NCI-H345 treated with DMSO at 0.1 percent for 48 hours (cell line): ENCODE measurements at regions not wholly inside any gene's neighbourhood (a gene's known extent, or its start where the extent isn't known, plus 50 kb on each side); places are given as distances from the start of the nearest gene placed in this dataset.
"Not testable (repeated sequence)": the region's sequence is repeated elsewhere in the genome, so short reads cannot be mapped to it uniquely, and the experiment has no call there.

Experiments
- DNase-seq: peaks from one replicate; lab custom pipeline; 2025; ENCODE audit not compliant: unreplicated experiment; lab: John Stamatoyannopoulos, UW

- DNase-seq = no peak
These were observed 96.1 kb downstream of the DAD1 start for GRCh38 chr14:22492622-22493542.

GRCh38 chr14:22491683-22492621 lies 97.1 kb downstream of the DAD1 start:
- no peak for DNase-seq

DNA sequence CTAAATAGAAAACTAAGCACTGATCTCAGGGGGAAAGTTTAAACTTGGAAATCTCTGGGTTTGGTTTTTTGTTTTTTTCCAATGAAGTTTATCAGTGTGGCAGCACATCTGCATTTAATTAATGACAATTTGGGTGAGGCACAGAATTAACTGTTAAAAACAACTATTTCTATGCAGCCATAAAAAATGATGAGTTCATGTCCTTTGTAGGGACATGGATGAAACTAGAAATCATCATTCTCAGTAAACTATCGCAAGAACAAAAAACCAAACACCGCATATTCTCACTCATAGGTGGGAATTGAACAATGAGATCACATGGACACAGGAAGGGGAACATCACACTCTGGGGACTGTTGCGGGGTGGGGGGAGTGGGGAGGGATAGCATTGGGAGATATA lies 98.0 kb downstream of the DAD1 start:
- DNase-seq = not testable (repeated sequence)

DNA sequence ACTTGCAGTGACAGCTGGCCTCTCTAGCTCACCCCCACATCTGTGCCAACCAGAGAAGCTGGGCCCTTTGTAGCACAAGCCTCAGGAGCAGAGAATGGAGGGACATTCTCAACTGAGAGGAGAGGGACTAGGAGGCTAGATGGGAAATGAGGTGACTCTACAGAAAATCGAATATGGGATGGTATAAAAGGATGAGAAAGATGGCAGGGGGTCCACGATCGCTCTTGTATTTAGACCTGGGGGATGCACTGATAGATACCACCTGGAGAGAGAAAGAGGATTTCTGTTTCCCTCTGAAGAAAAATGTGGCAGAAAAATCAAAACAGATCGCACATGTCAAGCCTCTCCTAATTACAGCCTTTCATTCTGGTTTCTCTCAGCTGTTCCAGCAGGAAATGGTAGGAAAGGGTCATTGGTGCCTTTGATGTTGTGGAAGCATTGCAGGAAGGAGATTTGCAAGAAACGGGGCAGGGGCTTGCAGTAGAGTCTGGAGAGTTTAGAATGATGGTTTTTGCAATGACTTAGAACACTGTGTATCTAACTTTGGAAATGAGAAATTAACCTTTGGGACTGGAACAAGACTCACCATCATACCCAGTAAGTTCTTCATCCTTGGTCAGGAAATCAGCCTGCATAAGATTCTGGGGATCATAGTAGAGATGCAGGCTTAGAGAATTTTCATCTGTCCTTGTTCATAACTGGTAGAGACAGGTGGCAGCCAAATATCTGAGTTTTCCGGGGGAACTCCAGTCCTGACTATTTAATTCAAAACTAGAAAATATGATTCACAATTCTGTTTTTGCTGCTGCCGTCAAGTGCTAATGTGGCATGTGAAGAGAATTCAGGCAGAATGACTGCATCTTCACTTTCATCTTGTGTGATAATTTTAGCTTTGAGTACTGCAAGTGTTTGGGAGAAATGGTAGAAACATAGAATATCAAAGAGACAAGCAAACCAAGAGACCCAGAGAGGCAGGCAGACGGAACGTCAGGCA lies 98.8 kb downstream of the DAD1 start:
- no peak for DNase-seq

- DNase-seq = no peak
These were observed 99.8 kb downstream of the DAD1 start for GRCh38 chr14:22489244-22489545.

- no peak for DNase-seq
These were observed 100.3 kb downstream of the DAD1 start for GRCh38 chr14:22488522-22489243.

DNA sequence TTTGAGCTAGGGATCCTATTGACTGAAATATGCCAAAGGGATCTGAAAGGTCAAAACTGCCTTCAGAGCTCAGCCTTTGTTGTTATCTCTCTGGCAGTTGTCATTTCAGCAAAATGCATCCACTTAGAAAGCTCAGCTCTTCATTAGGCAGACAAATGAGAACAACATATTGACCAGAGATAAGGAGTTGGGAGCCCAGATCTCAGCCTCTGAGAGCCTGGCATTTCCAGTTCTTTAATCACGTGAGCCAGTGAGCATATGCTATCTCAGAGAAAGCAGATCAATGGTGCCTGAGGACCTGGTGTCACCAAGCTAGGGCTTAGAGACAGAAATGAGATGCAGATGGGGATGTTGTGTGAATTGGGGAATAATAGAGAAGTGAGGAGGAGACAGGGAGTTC lies 101.1 kb downstream of the DAD1 start:
- no peak for DNase-seq

DNA sequence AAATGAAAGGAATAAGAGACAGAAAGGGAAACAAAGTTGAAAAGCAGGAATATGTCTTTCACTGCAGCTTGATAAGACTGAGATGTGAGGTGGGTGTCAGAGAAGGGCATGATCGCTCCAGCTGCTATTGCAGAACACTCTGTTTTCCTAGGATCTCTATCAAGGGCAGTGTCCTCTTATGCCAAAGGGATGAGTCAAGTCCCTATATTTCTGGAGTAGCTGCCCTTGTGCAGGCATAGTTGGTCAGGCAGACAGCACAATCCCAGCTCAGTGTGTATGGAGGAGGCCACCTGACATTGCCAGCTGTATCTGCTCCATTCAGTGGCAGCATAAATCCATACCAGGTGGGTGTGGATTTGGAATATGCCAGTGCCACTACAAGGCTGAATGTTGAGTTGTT lies 101.6 kb downstream of the DAD1 start:
- no peak for DNase-seq

DNA sequence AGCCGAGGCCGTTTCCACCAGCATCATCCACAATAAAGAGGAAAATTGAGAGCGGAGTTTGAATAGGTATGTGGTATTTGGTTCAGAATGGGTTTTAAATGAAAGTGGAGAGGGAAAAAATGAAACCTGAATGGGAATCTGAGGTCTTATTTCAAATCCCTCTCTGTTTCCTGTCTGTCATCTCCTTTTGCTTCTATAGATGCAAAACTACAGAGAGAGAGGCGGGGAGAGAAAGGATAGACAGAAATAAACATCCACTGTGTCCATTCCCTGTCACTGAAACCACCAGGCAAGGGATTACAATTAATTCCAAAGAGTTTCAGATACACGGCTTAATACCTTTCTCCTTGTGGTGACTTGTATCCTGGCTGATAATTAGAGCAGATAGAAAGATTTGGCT lies 102.3 kb downstream of the DAD1 start:
- no peak for DNase-seq

- DNase-seq = no peak
These were observed 103.4 kb downstream of the DAD1 start for GRCh38 chr14:22485649-22486048.

DNA sequence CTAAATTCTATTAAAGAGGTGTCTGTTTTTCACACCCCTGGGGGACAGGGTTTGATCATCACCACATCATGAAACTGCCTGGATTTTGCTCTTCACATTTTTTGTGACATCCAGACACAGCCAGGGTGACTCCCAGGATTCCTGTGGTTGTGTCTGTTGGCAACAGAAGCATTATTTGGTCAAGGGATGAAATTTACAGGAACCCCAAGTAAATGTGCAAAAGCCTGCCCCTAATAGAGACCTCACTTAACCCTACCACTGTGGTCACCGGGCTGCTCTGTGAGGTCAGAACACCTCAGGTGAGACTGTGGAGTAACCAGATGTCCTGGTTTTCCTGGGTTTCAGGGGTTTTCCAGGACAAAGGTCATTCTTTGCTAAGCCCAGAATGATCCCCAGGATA lies 103.8 kb downstream of the DAD1 start:
- DNase-seq = no peak

DNA sequence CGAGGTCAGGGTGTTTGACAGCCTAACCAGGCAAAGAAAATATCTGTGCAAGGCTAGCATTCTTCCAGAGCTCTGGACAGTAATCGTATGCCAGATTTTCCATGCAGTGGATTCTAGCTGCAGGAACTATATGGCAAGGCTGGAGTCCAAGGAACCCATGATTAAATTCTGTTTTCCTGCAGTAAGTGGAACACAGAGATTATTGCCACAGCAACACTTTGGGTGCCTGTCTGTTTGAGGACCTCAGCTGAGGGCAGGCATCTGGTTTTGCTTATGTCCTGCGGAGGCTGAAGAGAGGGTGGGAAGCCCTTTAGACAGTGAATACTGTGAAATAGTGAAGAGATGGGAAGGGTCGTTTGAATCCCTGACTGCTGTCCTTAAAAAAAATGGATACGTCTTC lies 104.4 kb downstream of the DAD1 start:
- DNase-seq = no peak

GRCh38 chr14:22483863-22484593 lies 105.0 kb downstream of the DAD1 start:
- no peak for DNase-seq

GRCh38 chr14:22482782-22483553 lies 106.1 kb downstream of the DAD1 start:
- DNase-seq = no peak

DNA sequence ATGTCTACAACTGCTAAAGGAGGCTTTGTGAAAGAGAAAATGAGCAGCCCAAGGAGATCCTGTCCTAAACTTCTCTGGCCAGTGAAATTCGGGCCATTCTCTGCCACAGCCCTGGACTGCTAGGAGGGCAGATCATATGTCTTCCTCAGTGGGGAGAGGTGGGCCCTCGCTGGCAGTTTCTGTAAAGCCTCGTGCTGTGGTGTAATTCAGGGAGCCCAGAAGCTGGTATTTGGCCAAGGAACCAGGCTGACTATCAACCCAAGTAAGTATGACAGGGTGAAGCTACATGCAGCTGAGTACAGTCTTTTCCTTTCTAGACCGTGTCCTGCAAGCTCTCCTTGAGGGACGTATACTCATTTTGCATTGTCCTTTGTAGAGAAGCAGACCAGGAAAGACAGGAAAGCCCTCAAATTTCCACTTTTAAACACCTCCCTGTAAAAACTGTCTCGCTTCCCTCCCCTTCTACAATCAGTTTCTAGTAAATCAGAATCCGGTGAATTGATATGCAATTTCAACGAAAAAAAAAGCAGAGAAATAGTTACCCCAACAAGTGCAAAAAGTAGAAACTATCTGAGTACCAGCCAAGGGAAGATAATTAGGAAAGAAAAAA lies 106.8 kb downstream of the DAD1 start:
- DNase-seq = no peak

- no peak for DNase-seq
These were observed 107.5 kb downstream of the DAD1 start for GRCh38 chr14:22481546-22481945.

GRCh38 chr14:22479776-22480464 lies 109.1 kb downstream of the DAD1 start:
- DNase-seq = no peak

GRCh38 chr14:22479132-22479531 lies 109.9 kb downstream of the DAD1 start:
- DNase-seq = no peak
